Mesendoderm (in vitro differentiated cells): ENCODE measurements at regions not wholly inside any gene's neighbourhood (a gene's known extent, or its start where the extent isn't known, plus 50 kb on each side); places are given as distances from the start of the nearest gene placed in this dataset.

Source experiments
- DNase-seq: peaks from one replicate; pipeline ENCODE4 v3.0.0; 2013
- H2AK5ac ChIP-seq: 2 replicates; pipeline ENCODE4 v1.6.1; 2013; ENCODE audit warnings: low read length, inconsistent platforms
- H2BK120ac ChIP-seq: 2 replicates; pipeline ENCODE4 v1.6.1; 2013; ENCODE audit warnings: low read depth, mild to moderate bottlenecking, low read length, moderate library complexity, mixed read lengths
- H2BK15ac ChIP-seq: replicated peaks from 2 replicates; pipeline ENCODE4 v1.6.1; 2013; ENCODE audit warnings: low read depth, mild to moderate bottlenecking, moderate library complexity
- H2BK5ac ChIP-seq: 2 replicates; pipeline ENCODE4 v1.6.1; 2013; ENCODE audit warnings: low read length, inconsistent platforms
- H3K18ac ChIP-seq: 2 replicates; pipeline ENCODE4 v1.6.1; 2013; ENCODE audit warnings: mild to moderate bottlenecking, low read length, mixed read lengths
- H3K23ac ChIP-seq: one replicate; pipeline ENCODE4 v1.6.1; 2013; ENCODE audit warnings: low read length
- H3K27ac ChIP-seq: 2 replicates; pipeline ENCODE4 v1.5.1; 2013; ENCODE audit warnings: low read depth, mild to moderate bottlenecking, inconsistent platforms, low read length, moderate library complexity
- H3K27me3 ChIP-seq: 2 replicates; pipeline ENCODE4 v1.6.1; 2013; ENCODE audit warnings: low read length, control low read depth, mild to moderate bottlenecking, inconsistent platforms; ENCODE audit not compliant: insufficient read depth, poor library complexity
- H3K36me3 ChIP-seq: 2 replicates; pipeline ENCODE4 v1.6.1; 2013; ENCODE audit warnings: low read length, inconsistent platforms; ENCODE audit not compliant: control insufficient read depth, insufficient read depth
- H3K4ac ChIP-seq: one replicate; pipeline ENCODE4 v1.6.1; 2013; ENCODE audit warnings: low read depth, mild to moderate bottlenecking, low read length, moderate library complexity
- H3K4me1 ChIP-seq: 2 replicates; pipeline ENCODE4 v1.6.1; 2013; ENCODE audit warnings: low read depth, low read length, inconsistent platforms; ENCODE audit not compliant: control insufficient read depth
- H3K4me2 ChIP-seq: 2 replicates; pipeline ENCODE4 v1.6.1; 2013; ENCODE audit warnings: low read length
- H3K4me3 ChIP-seq: 2 replicates; pipeline ENCODE4 v1.5.1; 2013; ENCODE audit warnings: mild to moderate bottlenecking, low read length
- H3K56ac ChIP-seq: one replicate; pipeline ENCODE4 v1.6.1; 2013; ENCODE audit warnings: low read length
- H3K79me1 ChIP-seq: 2 replicates; pipeline ENCODE4 v1.6.1; 2013; ENCODE audit warnings: low read length, inconsistent platforms
- H3K79me2 ChIP-seq: 2 replicates; pipeline ENCODE4 v1.6.1; 2013; ENCODE audit warnings: mild to moderate bottlenecking, low read length; ENCODE audit not compliant: control insufficient read depth, insufficient read depth
- H3K9ac ChIP-seq: 2 replicates; pipeline ENCODE4 v1.6.1; 2013; ENCODE audit warnings: low read length, inconsistent platforms
- H4K5ac ChIP-seq: one replicate; pipeline ENCODE4 v1.6.1; 2013; ENCODE audit warnings: low read length
- H4K8ac ChIP-seq: one replicate; pipeline ENCODE4 v1.6.1; 2013; ENCODE audit warnings: low read depth, mild to moderate bottlenecking, control low read depth, low read length, moderate library complexity
- WGBS: extraction: QIAGEN DNeasy Blood & Tissue Kit; methylation state at CpG from one replicate; pipeline ENCODE4 v1.1.7; 2013; ENCODE audit warnings: low lambda C conversion rate, missing lambda C conversion rate; ENCODE audit not compliant: insufficient coverage; ENCODE audit errors: extremely low coverage; 5-methylcytosine and 5-hydroxymethylcytosine counted together

DNA sequence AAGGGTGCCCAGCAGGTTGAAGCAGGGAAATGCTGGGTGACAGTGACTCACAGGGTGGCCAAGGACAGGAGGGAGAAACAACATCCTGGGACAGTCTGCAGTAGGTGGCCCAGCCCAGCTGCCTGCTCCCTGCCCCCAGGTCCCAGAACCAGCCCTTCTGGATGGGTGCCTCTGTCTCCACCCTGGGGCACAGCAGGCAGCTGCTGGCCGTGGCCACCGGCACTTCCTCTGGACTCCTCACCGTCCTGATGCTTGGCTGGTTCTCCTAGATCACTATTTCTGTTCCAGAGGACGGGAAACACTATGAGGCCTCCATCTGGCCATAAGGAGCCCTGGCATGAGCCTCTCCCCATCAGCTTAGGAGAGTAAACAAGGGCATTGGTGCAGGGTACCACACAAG, 258.9 kb downstream of the XXYLT1 start:
- no peaks in the 10 kb centered on the region for H3K36me3 ChIP-seq
- no peaks in the 10 kb centered on the region for H3K4me1 ChIP-seq
- H3K4me3 ChIP-seq, result no peak overlapping the region
- H2BK5ac ChIP-seq, result no peak overlapping the region
- H4K5ac ChIP-seq, result no peak overlapping the region
- H3K27ac ChIP-seq, result no peak overlapping the region
- H4K8ac ChIP-seq, result no peak overlapping the region
- H3K27me3 ChIP-seq, result no peaks in the 10 kb centered on the region
- no peak overlapping the region for H2BK15ac ChIP-seq
- H3K56ac ChIP-seq, result no peak overlapping the region
- DNase-seq, result no peak
- H2AK5ac ChIP-seq, result no peak overlapping the region
- H3K4ac ChIP-seq, result no peak overlapping the region
- no peak overlapping the region for H3K23ac ChIP-seq
- H3K79me2 ChIP-seq, result no peaks in the 10 kb centered on the region
- no peaks in the 10 kb centered on the region for H3K79me1 ChIP-seq
- H3K18ac ChIP-seq, result no peak overlapping the region
- H3K9ac ChIP-seq, result no peak overlapping the region
- no CpG with 5 or more reads among the region's 4 CpGs for WGBS
- H2BK120ac ChIP-seq, result no peak overlapping the region
- H3K4me2 ChIP-seq, result no peak overlapping the region

DNA sequence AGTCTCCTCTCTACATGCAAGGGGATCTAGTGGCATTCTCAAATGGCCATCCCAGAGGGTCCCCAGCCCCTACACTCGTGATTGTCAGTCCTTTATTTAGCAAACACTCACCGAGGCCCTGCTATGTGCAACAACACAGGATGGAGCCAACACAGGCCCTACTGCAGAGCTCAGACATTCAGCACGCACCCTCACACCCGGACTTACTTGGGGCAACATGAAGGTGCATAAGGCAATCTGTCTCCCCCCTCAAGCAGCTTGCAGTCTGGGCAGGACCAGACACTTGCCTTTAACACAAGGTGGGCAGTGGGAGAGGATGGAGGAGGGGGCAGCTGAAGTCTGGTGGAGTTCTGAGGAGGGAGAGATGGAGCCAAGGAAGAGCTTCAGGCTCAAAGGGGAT, 258.4 kb downstream of the XXYLT1 start:
- no CpG with 5 or more reads among the region's 4 CpGs for WGBS
- H2BK5ac ChIP-seq, result no peak overlapping the region
- DNase-seq, result no peak

DNA sequence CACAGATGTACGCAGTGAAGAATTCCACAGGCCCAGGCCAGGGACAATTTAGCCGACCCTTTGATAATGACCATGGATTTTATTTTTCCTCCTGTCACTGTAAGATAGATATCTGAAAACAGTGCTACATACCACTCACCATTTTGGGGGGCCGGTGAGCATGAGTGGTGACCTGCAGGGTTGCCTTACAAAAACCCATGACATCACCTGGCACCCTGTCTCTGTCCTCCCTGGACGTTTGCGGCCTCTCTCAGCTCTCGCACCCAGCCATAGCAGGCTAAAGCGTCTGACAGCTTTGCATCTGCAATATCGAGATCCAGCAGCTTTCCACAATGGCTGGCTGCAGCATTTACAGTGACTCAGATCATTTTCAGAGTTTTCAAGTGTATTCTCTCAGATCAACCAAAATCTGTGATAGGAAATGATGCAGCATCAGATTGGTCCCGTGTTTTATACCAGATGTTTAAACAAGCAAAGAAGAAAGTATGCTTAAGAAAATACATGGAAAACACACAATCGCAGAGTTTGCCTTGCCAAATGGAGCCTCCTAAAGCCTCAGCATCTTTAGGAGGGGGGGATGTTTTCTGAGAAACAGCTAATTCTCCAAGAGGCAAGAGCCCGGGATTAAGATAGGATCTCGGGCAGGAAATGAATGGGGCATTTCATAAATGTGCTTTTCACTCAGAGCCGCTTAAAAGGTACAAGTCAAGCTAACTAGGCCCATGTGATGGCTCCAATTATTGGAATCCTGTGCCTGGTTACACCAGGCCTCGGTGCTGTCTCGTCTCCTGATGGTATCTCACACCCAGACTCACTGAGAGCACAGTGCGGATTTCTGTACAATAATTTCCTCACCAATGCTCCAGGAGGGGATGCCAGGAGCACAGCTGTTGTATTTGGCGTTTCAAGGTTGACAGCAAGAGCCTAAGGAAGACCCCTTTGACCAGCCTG, 257.3 kb downstream of the XXYLT1 start:
- H3K79me2 ChIP-seq, result no peaks in the 10 kb centered on the region
- no peak overlapping the region for H3K18ac ChIP-seq
- H3K36me3 ChIP-seq, result no peaks in the 10 kb centered on the region
- WGBS, result no CpG with 5 or more reads among the region's 17 CpGs
- H3K56ac ChIP-seq, result no peak overlapping the region
- H3K4me2 ChIP-seq, result no peak overlapping the region
- H4K8ac ChIP-seq, result no peak overlapping the region
- no peak overlapping the region for H3K9ac ChIP-seq
- no peak overlapping the region for H2BK120ac ChIP-seq
- H3K27ac ChIP-seq, result no peak overlapping the region
- no peaks in the 10 kb centered on the region for H3K79me1 ChIP-seq
- no peak overlapping the region for H2BK15ac ChIP-seq
- H3K23ac ChIP-seq, result no peak overlapping the region
- H2BK5ac ChIP-seq, result no peak overlapping the region
- H3K4me3 ChIP-seq, result no peak overlapping the region
- no peak overlapping the region for H2AK5ac ChIP-seq
- no peak overlapping the region for H4K5ac ChIP-seq
- no peaks in the 10 kb centered on the region for H3K27me3 ChIP-seq
- no peak overlapping the region for H3K4ac ChIP-seq
- no peaks in the 10 kb centered on the region for H3K4me1 ChIP-seq
- DNase-seq, result no peak

More for the DNA sequence above, 258.4 kb downstream of the XXYLT1 start:
- H3K4me2 ChIP-seq, result no peak overlapping the region
- H3K36me3 ChIP-seq, result no peaks in the 10 kb centered on the region
- no peaks in the 10 kb centered on the region for H3K79me1 ChIP-seq
- no peak overlapping the region for H3K9ac ChIP-seq
- no peaks in the 10 kb centered on the region for H3K27me3 ChIP-seq
- H3K27ac ChIP-seq, result no peak overlapping the region
- H2BK15ac ChIP-seq, result no peak overlapping the region
- H3K4ac ChIP-seq, result no peak overlapping the region
- H4K8ac ChIP-seq, result no peak overlapping the region
- H3K4me1 ChIP-seq, result no peaks in the 10 kb centered on the region
- H3K18ac ChIP-seq, result no peak overlapping the region
- no peak overlapping the region for H2BK120ac ChIP-seq
- H3K4me3 ChIP-seq, result no peak overlapping the region
- H3K79me2 ChIP-seq, result no peaks in the 10 kb centered on the region
- no peak overlapping the region for H2AK5ac ChIP-seq
- no peak overlapping the region for H3K56ac ChIP-seq
- no peak overlapping the region for H3K23ac ChIP-seq
- H4K5ac ChIP-seq, result no peak overlapping the region

DNA sequence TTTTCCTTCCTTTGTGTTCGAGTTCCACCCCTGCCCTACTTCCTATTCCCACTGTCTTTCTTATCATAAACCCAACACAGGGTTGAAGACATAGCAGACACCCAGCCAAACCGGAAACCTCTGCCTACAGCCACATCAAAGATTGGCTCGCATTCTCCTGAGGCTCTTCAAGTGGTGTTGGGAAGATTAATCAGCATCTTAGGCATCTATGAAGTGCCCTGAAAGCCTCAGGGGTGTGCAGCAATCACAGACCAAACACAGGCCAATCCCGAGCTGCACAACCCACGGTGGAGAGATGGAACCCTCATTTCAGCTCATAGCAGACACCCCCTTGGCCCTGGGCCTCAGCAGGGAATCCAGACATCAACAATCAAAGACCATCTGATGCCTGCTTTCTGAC, 255.9 kb downstream of the XXYLT1 start:
- no peak for DNase-seq
- H3K4me1 ChIP-seq, result no peaks in the 10 kb centered on the region
- H2BK5ac ChIP-seq, result no peak overlapping the region
- no peak overlapping the region for H2BK120ac ChIP-seq
- no peak overlapping the region for H3K4me2 ChIP-seq
- no peak overlapping the region for H3K18ac ChIP-seq
- H4K5ac ChIP-seq, result no peak overlapping the region
- no peak overlapping the region for H2AK5ac ChIP-seq
- H4K8ac ChIP-seq, result no peak overlapping the region
- no peak overlapping the region for H3K9ac ChIP-seq
- no peak overlapping the region for H3K27ac ChIP-seq
- no CpG with 5 or more reads among the region's 5 CpGs for WGBS
- no peaks in the 10 kb centered on the region for H3K79me2 ChIP-seq
- H3K4me3 ChIP-seq, result no peak overlapping the region
- H3K23ac ChIP-seq, result no peak overlapping the region
- H3K27me3 ChIP-seq, result no peaks in the 10 kb centered on the region
- H3K4ac ChIP-seq, result no peak overlapping the region
- H3K56ac ChIP-seq, result no peak overlapping the region
- H3K36me3 ChIP-seq, result no peaks in the 10 kb centered on the region
- H2BK15ac ChIP-seq, result no peak overlapping the region
- no peaks in the 10 kb centered on the region for H3K79me1 ChIP-seq

DNA sequence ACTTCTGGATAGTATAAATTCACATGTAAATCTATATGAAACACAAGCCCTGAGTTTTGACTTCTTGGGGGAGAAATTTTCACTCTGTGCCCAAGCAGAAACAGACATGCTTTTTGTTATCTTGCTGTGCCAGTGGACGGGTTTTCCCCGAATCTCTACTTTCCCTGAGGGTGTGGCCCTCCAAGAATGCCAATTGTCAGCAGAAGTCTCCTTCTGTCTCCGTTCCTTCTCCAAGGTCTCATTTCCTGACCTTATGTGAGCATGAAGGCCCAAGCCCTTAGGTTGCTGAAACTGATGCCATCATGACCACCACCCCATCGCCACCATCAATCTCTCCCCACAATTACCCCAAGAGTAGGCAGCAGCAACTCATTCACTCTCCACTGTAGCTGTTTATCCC, 253.8 kb downstream of the XXYLT1 start:
- DNase-seq, result no peak

More for the DNA sequence above, 253.8 kb downstream of the XXYLT1 start:
- Histone ChIP-seq H2BK5ac (no peak overlapping the region), H4K8ac (no peak overlapping the region), H2BK15ac (no peak overlapping the region), H3K4ac (no peak overlapping the region), H3K23ac (no peak overlapping the region), H3K18ac (no peak overlapping the region), H3K27me3 (no peaks in the 10 kb centered on the region), H3K9ac (no peak overlapping the region), H2BK120ac (no peak overlapping the region), H4K5ac (no peak overlapping the region), H2AK5ac (no peak overlapping the region), H3K4me2 (no peak overlapping the region), H3K27ac (no peak overlapping the region), H3K79me2 (no peaks in the 10 kb centered on the region), H3K36me3 (no peaks in the 10 kb centered on the region), H3K79me1 (no peaks in the 10 kb centered on the region), H3K4me1 (no peaks in the 10 kb centered on the region), H3K4me3 (no peak overlapping the region), H3K56ac (no peak overlapping the region)
- no CpG with 5 or more reads among the region's 4 CpGs for WGBS
